Hepatocyte (in vitro differentiated cells): ENCODE measurements at regions not wholly inside any gene's neighbourhood (a gene's known extent, or its start where the extent isn't known, plus 50 kb on each side); places are given as distances from the start of the nearest gene placed in this dataset.

Experiments used
- EZH2 ChIP-seq: fragments of 200-600 bp; sonication (generic); IDR thresholded peaks from 2 replicates; pipeline ENCODE4 v1.6.1; 2016; ENCODE audit warnings: antibody characterized with exemption, mild to moderate bottlenecking, borderline replicate concordance
- EZH2phosphoT487 ChIP-seq: fragments of 200-600 bp; sonication (generic); IDR thresholded peaks from one replicate; pipeline ENCODE4 v1.6.1; 2018; ENCODE audit warnings: antibody characterized with exemption, mild to moderate bottlenecking, low read depth, moderate library complexity; ENCODE audit not compliant: unreplicated experiment, severe bottlenecking
- TF ChIP-seq, protein P1 (sequence below): fragments of 200-600 bp; sonication (generic); IDR thresholded peaks from 2 replicates; pipeline ENCODE4 v1.5.1; 2016; ENCODE audit warnings: antibody characterized with exemption, mild to moderate bottlenecking; ENCODE audit not compliant: poor library complexity

DNA sequence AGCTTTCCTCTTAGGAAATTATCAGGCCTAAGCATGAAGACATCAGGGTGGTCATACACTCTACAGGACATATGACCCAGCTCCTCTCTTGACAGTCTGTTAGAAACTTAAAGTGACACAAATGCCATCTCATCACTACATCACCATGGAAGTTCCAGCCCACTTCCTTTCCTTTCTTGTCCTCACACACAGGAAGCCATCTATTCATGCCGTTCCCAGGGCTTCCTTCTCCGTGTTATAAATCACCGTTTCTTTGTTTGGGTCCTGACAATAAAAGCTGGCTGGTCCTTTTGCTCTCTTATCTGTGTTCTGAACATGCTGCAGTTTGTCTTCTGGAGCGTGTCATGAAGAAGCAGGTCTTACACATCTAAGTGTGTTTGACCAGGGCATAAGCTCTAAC lies 692.1 kb upstream of the CELF4 start:
- TF ChIP-seq EZH2 (no peak), EZH2phosphoT487 (no peak)
- TF ChIP-seq, protein P1, sequence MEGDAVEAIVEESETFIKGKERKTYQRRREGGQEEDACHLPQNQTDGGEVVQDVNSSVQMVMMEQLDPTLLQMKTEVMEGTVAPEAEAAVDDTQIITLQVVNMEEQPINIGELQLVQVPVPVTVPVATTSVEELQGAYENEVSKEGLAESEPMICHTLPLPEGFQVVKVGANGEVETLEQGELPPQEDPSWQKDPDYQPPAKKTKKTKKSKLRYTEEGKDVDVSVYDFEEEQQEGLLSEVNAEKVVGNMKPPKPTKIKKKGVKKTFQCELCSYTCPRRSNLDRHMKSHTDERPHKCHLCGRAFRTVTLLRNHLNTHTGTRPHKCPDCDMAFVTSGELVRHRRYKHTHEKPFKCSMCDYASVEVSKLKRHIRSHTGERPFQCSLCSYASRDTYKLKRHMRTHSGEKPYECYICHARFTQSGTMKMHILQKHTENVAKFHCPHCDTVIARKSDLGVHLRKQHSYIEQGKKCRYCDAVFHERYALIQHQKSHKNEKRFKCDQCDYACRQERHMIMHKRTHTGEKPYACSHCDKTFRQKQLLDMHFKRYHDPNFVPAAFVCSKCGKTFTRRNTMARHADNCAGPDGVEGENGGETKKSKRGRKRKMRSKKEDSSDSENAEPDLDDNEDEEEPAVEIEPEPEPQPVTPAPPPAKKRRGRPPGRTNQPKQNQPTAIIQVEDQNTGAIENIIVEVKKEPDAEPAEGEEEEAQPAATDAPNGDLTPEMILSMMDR = no peak
